ENCODE measurements at regions not wholly inside any gene's neighbourhood (a gene's known extent, or its start where the extent isn't known, plus 50 kb on each side); places are given as distances from the start of the nearest gene placed in this dataset.
"Not testable (repeated sequence)": the region's sequence is repeated elsewhere in the genome, so short reads cannot be mapped to it uniquely, and the experiment has no call there.

DNA sequence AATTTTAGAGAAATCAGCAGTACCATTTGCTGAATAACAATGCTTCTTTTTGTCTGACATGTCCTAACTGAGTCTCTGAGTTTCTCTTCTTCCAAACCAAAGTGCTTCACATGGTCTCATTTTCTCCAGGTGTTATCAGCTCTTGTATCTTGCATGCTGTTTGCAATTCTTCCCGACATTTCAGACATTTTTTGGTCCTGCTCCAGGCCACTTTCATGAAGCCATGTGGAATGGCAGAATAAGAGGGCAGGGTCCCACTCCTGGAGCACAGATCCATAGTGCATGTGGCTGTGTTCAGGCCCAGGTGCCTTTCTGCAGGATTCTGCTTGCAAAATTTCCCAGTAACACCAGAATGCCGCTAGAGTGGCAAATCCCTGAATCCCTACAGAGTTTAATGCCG lies 916.2 kb downstream of the NXPH1 start:
- TF ChIP-seq, protein P1, sequence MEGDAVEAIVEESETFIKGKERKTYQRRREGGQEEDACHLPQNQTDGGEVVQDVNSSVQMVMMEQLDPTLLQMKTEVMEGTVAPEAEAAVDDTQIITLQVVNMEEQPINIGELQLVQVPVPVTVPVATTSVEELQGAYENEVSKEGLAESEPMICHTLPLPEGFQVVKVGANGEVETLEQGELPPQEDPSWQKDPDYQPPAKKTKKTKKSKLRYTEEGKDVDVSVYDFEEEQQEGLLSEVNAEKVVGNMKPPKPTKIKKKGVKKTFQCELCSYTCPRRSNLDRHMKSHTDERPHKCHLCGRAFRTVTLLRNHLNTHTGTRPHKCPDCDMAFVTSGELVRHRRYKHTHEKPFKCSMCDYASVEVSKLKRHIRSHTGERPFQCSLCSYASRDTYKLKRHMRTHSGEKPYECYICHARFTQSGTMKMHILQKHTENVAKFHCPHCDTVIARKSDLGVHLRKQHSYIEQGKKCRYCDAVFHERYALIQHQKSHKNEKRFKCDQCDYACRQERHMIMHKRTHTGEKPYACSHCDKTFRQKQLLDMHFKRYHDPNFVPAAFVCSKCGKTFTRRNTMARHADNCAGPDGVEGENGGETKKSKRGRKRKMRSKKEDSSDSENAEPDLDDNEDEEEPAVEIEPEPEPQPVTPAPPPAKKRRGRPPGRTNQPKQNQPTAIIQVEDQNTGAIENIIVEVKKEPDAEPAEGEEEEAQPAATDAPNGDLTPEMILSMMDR (IDR thresholded peaks at IDR 0.05): no peak
- TF ChIP-seq POLR2A (IDR thresholded peaks at IDR 0.05) (no peak), POLR2AphosphoS5 (IDR thresholded peaks at IDR 0.05) (no peak)
- Histone ChIP-seq H3K4me1 (no peaks in the 10 kb centered on the region), H3K27ac (no peak overlapping the region), H3K36me3 (no peaks in the 10 kb centered on the region), H3K9me3 (peaks cover 0 to 5% of the 10 kb centered on the region in 2 donors), H3K4me3 (no peak overlapping the region), H3K27me3 (no peaks in the 10 kb centered on the region)
- intact Hi-C loops (cut with DNase I; ENCODE audit: low total_unique reads): no loop called here
- no peak for DNase-seq (ENCODE audit: low spot score in 2 of 2)

DNA sequence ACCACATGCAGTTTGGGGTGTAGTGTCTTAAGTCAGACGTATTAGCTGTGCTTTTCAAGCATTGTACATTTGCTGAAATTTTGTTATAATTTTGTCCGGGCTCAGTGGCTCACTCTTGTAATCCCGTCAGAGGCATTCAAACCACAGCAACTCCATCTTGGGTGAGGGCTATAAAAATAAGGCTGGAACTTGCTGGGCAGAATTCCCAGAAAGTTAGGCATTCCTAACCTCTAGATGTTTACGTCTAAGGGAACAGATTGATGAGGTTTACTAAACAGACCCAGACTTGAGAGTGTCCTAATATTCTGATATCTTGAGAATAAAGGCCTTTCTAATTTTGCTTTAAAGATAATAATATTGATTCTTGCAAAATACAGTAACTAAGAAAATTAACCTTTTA lies 957.8 kb downstream of the NXPH1 start:
- no peak overlapping the region for H3K27ac ChIP-seq
- TF ChIP-seq POLR2AphosphoS5 (IDR thresholded peaks at IDR 0.05) (no peak), POLR2A (IDR thresholded peaks at IDR 0.05) (no peak)
- TF ChIP-seq, protein P1 (IDR thresholded peaks at IDR 0.05): no peak
- intact Hi-C loops (cut with DNase I; ENCODE audit: low total_unique reads): no loop called here
- no peak overlapping the region for H3K4me3 ChIP-seq
- H3K27me3 ChIP-seq: no peaks in the 10 kb centered on the region
- no peak for DNase-seq (ENCODE audit: low spot score in 2 of 2)
- H3K4me1 ChIP-seq: no peaks in the 10 kb centered on the region
- H3K9me3 ChIP-seq: peaks cover 16 to 35% of the 10 kb centered on the region in 2 donors
- no peaks in the 10 kb centered on the region for H3K36me3 ChIP-seq

DNA sequence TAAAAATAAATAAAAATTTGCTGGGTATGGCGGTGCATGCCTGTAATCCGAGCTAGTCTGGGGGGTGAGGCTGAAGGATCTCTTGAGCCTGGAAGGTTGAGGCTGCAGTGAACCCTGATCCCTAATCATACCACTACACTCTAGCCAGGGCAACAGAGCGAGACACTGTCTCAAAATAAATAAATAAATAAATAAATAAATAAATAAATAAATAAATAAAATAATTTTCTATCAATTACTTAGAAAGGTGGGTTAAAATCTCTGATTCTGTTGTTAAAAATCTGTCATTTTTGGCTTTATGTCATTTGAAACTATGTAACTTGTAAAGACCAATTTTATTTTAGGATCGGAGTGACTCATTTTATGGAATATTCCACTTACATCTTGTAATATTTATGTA lies 958.6 kb downstream of the NXPH1 start:
- H3K27ac ChIP-seq: no peak overlapping the region
- H3K4me3 ChIP-seq: no peak overlapping the region
- TF ChIP-seq POLR2AphosphoS5 (IDR thresholded peaks at IDR 0.05): no peak
- TF ChIP-seq, protein P1 (IDR thresholded peaks at IDR 0.05): no peak
- TF ChIP-seq POLR2A (IDR thresholded peaks at IDR 0.05): no peak
- no peaks in the 10 kb centered on the region for H3K4me1 ChIP-seq
- no peak for DNase-seq (ENCODE audit: low spot score in 2 of 2)
- peaks cover 14 to 28% of the 10 kb centered on the region in 2 donors for H3K9me3 ChIP-seq
- H3K27me3 ChIP-seq: no peaks in the 10 kb centered on the region
- intact Hi-C loops (cut with DNase I; ENCODE audit: low total_unique reads): no loop called here
- H3K36me3 ChIP-seq: no peaks in the 10 kb centered on the region

DNA sequence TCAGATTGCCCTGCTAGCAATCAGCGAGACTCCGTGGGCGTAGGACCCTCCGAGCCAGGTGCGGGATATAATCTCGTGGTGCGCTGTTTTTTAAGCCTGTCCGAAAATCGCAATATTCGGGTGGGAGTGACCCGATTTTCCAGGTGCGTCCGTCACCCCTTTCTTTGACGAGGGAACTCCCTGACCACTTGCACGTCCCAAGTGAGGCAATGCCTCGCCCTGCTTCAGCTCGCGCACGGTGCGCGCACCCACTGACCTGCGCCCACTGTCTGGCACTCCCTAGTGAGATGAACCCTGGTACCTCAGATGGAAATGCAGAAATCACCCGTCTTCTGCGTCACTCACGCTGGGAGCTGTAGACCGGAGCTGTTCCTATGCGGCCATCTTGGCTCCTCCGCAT lies 971.0 kb downstream of the NXPH1 start:
- H3K27me3 ChIP-seq; intact Hi-C loops (cut with DNase I; ENCODE audit: low total_unique reads); H3K27ac ChIP-seq; H3K36me3 ChIP-seq; H3K4me3 ChIP-seq; H3K9me3 ChIP-seq; H3K4me1 ChIP-seq; DNase-seq (ENCODE audit: low spot score in 2 of 2): not testable (repeated sequence)

DNA sequence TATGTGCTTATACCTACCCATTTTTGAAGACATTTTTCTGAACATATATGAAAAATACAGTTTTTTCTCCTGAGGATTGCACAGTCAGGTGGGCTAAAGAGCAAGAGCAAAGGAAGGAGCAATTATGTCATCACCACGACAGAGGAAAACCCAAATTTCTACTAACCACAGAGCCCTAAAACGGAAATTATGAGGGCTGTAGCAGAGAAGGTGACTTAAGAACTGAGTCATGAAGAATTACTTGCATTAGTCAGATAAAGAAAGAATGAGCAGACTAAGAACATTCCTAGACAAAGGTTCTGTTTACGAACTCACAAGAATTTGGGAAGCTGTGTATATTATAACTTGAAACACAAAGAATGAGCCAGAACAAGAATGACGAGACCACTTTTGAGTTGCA lies 974.4 kb downstream of the NXPH1 start:
- H3K4me1 ChIP-seq: no peaks in the 10 kb centered on the region
- intact Hi-C loops (cut with DNase I; ENCODE audit: low total_unique reads): loop anchor here (5.0 kb wide), 1 partner anchor 699 kb away; no protein-coding TSS in a partner anchor
- no peak for DNase-seq (ENCODE audit: low spot score in 2 of 2)
- no peak overlapping the region for H3K4me3 ChIP-seq
- no peak overlapping the region for H3K27ac ChIP-seq
- H3K27me3 ChIP-seq: no peaks in the 10 kb centered on the region
- no peaks in the 10 kb centered on the region for H3K9me3 ChIP-seq
- no peak for TF ChIP-seq POLR2AphosphoS5 (IDR thresholded peaks at IDR 0.05)
- no peak for TF ChIP-seq POLR2A (IDR thresholded peaks at IDR 0.05)
- TF ChIP-seq, protein P1 (IDR thresholded peaks at IDR 0.05): no peak
- H3K36me3 ChIP-seq: no peaks in the 10 kb centered on the region

DNA sequence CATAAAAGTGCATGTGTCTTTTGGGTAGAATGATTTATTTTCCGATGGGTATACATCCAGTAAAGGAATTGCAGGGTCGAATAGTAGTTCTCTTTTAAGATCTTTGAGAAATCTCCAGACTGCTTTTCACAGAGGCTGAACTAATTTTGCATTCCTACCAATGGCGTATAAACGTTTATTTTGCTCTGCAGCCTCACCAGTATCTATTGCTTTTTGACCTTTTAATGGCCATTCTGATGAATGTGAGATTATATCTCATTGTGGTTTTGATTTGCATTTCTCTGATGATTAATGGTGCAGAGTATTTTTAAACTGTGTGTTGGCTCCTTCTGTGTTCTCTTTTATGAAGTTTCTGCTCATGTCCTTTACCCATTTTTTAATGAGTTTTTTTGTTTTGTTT lies 1020.1 kb downstream of the NXPH1 start:
- no peaks in the 10 kb centered on the region for H3K27me3 ChIP-seq
- H3K9me3 ChIP-seq: no peaks in the 10 kb centered on the region
- H3K4me3 ChIP-seq: no peak overlapping the region
- DNase-seq (ENCODE audit: low spot score in 2 of 2): no peak
- H3K4me1 ChIP-seq: no peaks in the 10 kb centered on the region
- H3K27ac ChIP-seq: no peak overlapping the region
- TF ChIP-seq POLR2A (IDR thresholded peaks at IDR 0.05) (no peak), POLR2AphosphoS5 (IDR thresholded peaks at IDR 0.05) (no peak)
- TF ChIP-seq, protein P1 (IDR thresholded peaks at IDR 0.05): no peak
- H3K36me3 ChIP-seq: no peaks in the 10 kb centered on the region
- intact Hi-C loops (cut with DNase I; ENCODE audit: low total_unique reads): no loop called here
